Neural progenitor cell (in vitro differentiated cells): ENCODE measurements at regions not wholly inside any gene's neighbourhood (a gene's known extent, or its start where the extent isn't known, plus 50 kb on each side); places are given as distances from the start of the nearest gene placed in this dataset.

Experiments
- DNase-seq: peaks from one replicate; pipeline ENCODE4 v3.0.0-alpha.2; 2016; ENCODE audit warnings: low spot score
- H2AFZ ChIP-seq: fragments of 200-600 bp; sonication (generic); replicated peaks from 2 replicates; pipeline ENCODE4 v1.6.1; 2016; ENCODE audit warnings: antibody characterized with exemption
- H3F3A ChIP-seq: fragments of 200-600 bp; sonication (generic); 2 replicates; pipeline ENCODE4 v1.6.1; 2016; ENCODE audit warnings: antibody characterized with exemption, low read depth
- H3K27ac ChIP-seq: fragments of 200-600 bp; sonication (generic); 2 replicates; pipeline ENCODE4 v1.5.1; 2016; ENCODE audit warnings: mild to moderate bottlenecking
- H3K27me3 ChIP-seq: fragments of 200-600 bp; sonication (generic); 2 replicates; pipeline ENCODE4 v1.6.1; 2016; ENCODE audit warnings: mild to moderate bottlenecking, moderate library complexity
- H3K36me3 ChIP-seq: fragments of 200-600 bp; sonication (generic); 2 replicates; pipeline ENCODE4 v1.5.1; 2016
- H3K4me1 ChIP-seq: fragments of 200-600 bp; sonication (generic); 2 replicates; pipeline ENCODE4 v1.6.1; 2016; ENCODE audit warnings: mixed run types
- H3K4me2 ChIP-seq: fragments of 200-600 bp; sonication (generic); 2 replicates; pipeline ENCODE4 v1.6.1; 2016
- H3K4me3 ChIP-seq: fragments of 200-600 bp; sonication (generic); 2 replicates; pipeline ENCODE4 v1.5.1; 2016
- H3K79me2 ChIP-seq: fragments of 200-600 bp; sonication (generic); 2 replicates; pipeline ENCODE4 v1.6.1; 2016; ENCODE audit warnings: low read depth
- H3K9ac ChIP-seq: fragments of 200-600 bp; sonication (generic); 2 replicates; pipeline ENCODE4 v1.6.1; 2016
- H3K9me3 ChIP-seq: fragments of 200-600 bp; sonication (generic); 2 replicates; pipeline ENCODE4 v1.5.1; 2016; ENCODE audit warnings: low read depth
- H4K20me1 ChIP-seq: fragments of 200-600 bp; sonication (generic); 2 replicates; pipeline ENCODE4 v1.6.1; 2016; ENCODE audit warnings: low read depth
- H3K27ac Mint-ChIP-seq: 3 replicates; pipeline ENCODE4 v1.8.0; 2021; ENCODE audit warnings: mixed read lengths
- H3K27me3 Mint-ChIP-seq: 2 replicates; pipeline ENCODE4 v1.8.0; 2022; ENCODE audit warnings: low read depth, mild to moderate bottlenecking, inconsistent platforms, moderate library complexity, mixed read lengths; ENCODE audit not compliant: insufficient read depth
- H3K36me3 Mint-ChIP-seq: 3 replicates; pipeline ENCODE4 v1.8.0; 2021; ENCODE audit warnings: mixed read lengths
- H3K4me1 Mint-ChIP-seq: 3 replicates; pipeline ENCODE4 v1.8.0; 2021; ENCODE audit warnings: mixed read lengths
- H3K4me3 Mint-ChIP-seq: 3 replicates; pipeline ENCODE4 v1.8.0; 2021; ENCODE audit warnings: mild to moderate bottlenecking, moderate library complexity, mixed read lengths
- H3K9me3 Mint-ChIP-seq: 3 replicates; pipeline ENCODE4 v1.8.0; 2020; ENCODE audit warnings: mixed read lengths
- CTCF ChIP-seq: fragments of 200-600 bp; sonication (generic); IDR thresholded peaks from 2 replicates; pipeline ENCODE4 v1.5.1; 2017; ENCODE audit warnings: antibody characterized with exemption, mild to moderate bottlenecking
- EZH2 ChIP-seq: fragments of 200-600 bp; sonication (generic); IDR thresholded peaks from 2 replicates; pipeline ENCODE4 v1.6.1; 2017; ENCODE audit warnings: antibody characterized with exemption, mild to moderate bottlenecking, moderate library complexity
- EZH2phosphoT487 ChIP-seq: fragments of 200-600 bp; sonication (generic); IDR thresholded peaks from 2 replicates; pipeline ENCODE4 v1.6.1; 2017; ENCODE audit warnings: antibody characterized with exemption

- H3K4me3 Mint-ChIP-seq: no peak overlapping the region
Observed at GRCh38 chr2:83756219-83756618, 702.9 kb downstream of the SUCLG1 start.

GRCh38 chr2:83747141-83747540, 711.9 kb downstream of the SUCLG1 start:
- no peaks in the 10 kb centered on the region for H3K27me3 ChIP-seq
- Mint-ChIP-seq H3K4me3 (no peak overlapping the region), H3K36me3 (no peaks in the 10 kb centered on the region)

More at GRCh38 chr2:83756219-83756618, 702.9 kb downstream of the SUCLG1 start:
- Mint-ChIP-seq H3K27ac (no peak overlapping the region), H3K36me3 (no peaks in the 10 kb centered on the region), H3K9me3 (peaks cover 15% of the 10 kb centered on the region), H3K27me3 (no peaks in the 10 kb centered on the region), H3K4me1 (no peaks in the 10 kb centered on the region)
- no peak overlapping the region for H3K9ac ChIP-seq
- H3K4me2 ChIP-seq: no peak overlapping the region
- H3F3A ChIP-seq: no peaks in the 10 kb centered on the region
- no peaks in the 10 kb centered on the region for H3K79me2 ChIP-seq
- H3K27ac ChIP-seq: no peak overlapping the region
- H2AFZ ChIP-seq: no peak overlapping the region
- no peaks in the 10 kb centered on the region for H4K20me1 ChIP-seq
- no peaks in the 10 kb centered on the region for H3K27me3 ChIP-seq
- TF ChIP-seq EZH2: no peak
- TF ChIP-seq EZH2phosphoT487: no peak
- TF ChIP-seq CTCF: no peak
- no peaks in the 10 kb centered on the region for H3K4me1 ChIP-seq
- H3K9me3 ChIP-seq: no peaks in the 10 kb centered on the region
- no peak overlapping the region for H3K4me3 ChIP-seq
- H3K36me3 ChIP-seq: no peaks in the 10 kb centered on the region
- DNase-seq: no peak

GRCh38 chr2:83744855-83745254, 714.2 kb downstream of the SUCLG1 start:
- H3K4me3 ChIP-seq: no peak overlapping the region
- no peak for DNase-seq
- no peak overlapping the region for H3K9ac ChIP-seq
- TF ChIP-seq CTCF: no peak
- no peak for TF ChIP-seq EZH2phosphoT487
- no peak for TF ChIP-seq EZH2
- no peaks in the 10 kb centered on the region for H3K4me1 ChIP-seq
- H3K27ac ChIP-seq: no peak overlapping the region
- H3K27ac Mint-ChIP-seq: no peak overlapping the region
- H3K4me1 Mint-ChIP-seq: peaks cover 7% of the 10 kb centered on the region
- H3K27me3 Mint-ChIP-seq: peaks cover 5% of the 10 kb centered on the region
- no peaks in the 10 kb centered on the region for H3K36me3 ChIP-seq
- no peak overlapping the region for H3K4me3 Mint-ChIP-seq
- no peak overlapping the region for H3K4me2 ChIP-seq
- no peaks in the 10 kb centered on the region for H3F3A ChIP-seq
- no peaks in the 10 kb centered on the region for H3K27me3 ChIP-seq
- peaks cover 3% of the 10 kb centered on the region for H3K36me3 Mint-ChIP-seq
- no peaks in the 10 kb centered on the region for H3K79me2 ChIP-seq
- H2AFZ ChIP-seq: peak overlapping the region; percentile 12
- peaks cover 4% of the 10 kb centered on the region for H3K9me3 ChIP-seq
- H4K20me1 ChIP-seq: no peaks in the 10 kb centered on the region
- peaks cover 17% of the 10 kb centered on the region for H3K9me3 Mint-ChIP-seq

More at GRCh38 chr2:83747141-83747540, 711.9 kb downstream of the SUCLG1 start:
- no peak overlapping the region for H3K9ac ChIP-seq
- H3K27ac ChIP-seq: no peak overlapping the region
- no peak for DNase-seq
- TF ChIP-seq CTCF (no peak), EZH2 (no peak), EZH2phosphoT487 (no peak)
- H3K4me2 ChIP-seq: no peak overlapping the region
- H2AFZ ChIP-seq: no peak overlapping the region
- no peaks in the 10 kb centered on the region for H3K36me3 ChIP-seq
- Mint-ChIP-seq H3K9me3 (peaks cover 3% of the 10 kb centered on the region), H3K4me1 (peaks cover 7% of the 10 kb centered on the region), H3K27me3 (no peaks in the 10 kb centered on the region), H3K27ac (no peak overlapping the region)
- H3F3A ChIP-seq: no peaks in the 10 kb centered on the region
- H3K79me2 ChIP-seq: no peaks in the 10 kb centered on the region
- H4K20me1 ChIP-seq: no peaks in the 10 kb centered on the region
- no peak overlapping the region for H3K4me3 ChIP-seq
- no peaks in the 10 kb centered on the region for H3K9me3 ChIP-seq
- H3K4me1 ChIP-seq: no peaks in the 10 kb centered on the region
